CD4-positive, alpha-beta T cell (primary cell): ENCODE measurements at regions not wholly inside any gene's neighbourhood (a gene's known extent, or its start where the extent isn't known, plus 50 kb on each side); places are given as distances from the start of the nearest gene placed in this dataset.
A peak's percentile ranks its signal among the peaks of the same experiment; 100 is the strongest.

Experiments
- ATAC-seq: fragments of 200-7000 bp; cut with Tn5 transposase; one replicate; pipeline ENCODE4 v1.10.0; 2022; ENCODE audit warnings: mild to moderate bottlenecking; ENCODE audit not compliant: poor library complexity
- CTCF ChIA-PET: fragments of 350-600 bp; sonication (Branson Sonifier 250); formaldehyde crosslinking; loops from one replicate; lab custom pipeline; 2021; ENCODE audit warnings: antibody characterized with exemption, inconsistent platforms; lab: Charles Lee
- POLR2A ChIA-PET: fragments of 350-600 bp; sonication (Branson Sonifier 250); formaldehyde crosslinking; loops from one replicate; lab custom pipeline; 2021; ENCODE audit warnings: antibody characterized with exemption, inconsistent platforms; lab: Charles Lee
- DNase-seq, 14 experiments: peaks; one replicate each; pipeline ENCODE4 v3.0.0-alpha.2; 2013 to 2020; ENCODE audit warnings: mixed read lengths in 2 of 14
- H3K27ac ChIP-seq, 2 donors: one replicate each; pipeline versions ENCODE4 v1.5.1 to v1.7.0; 2013; ENCODE audit warnings: low read length in 2 of 2, low read depth in 1 of 2, mild to moderate bottlenecking in 1 of 2
- H3K27me3 ChIP-seq, 2 experiments: 1 replicate in 1 of 2; 2 replicates in 1 of 2; pipeline versions ENCODE4 v1.6.1 to v1.7.0; 2013; ENCODE audit warnings: low read length in 2 of 2, control low read depth in 1 of 2, mild to moderate bottlenecking in 1 of 2, moderate library complexity in 1 of 2; ENCODE audit not compliant: insufficient read depth in 2 of 2, control insufficient read depth in 1 of 2
- H3K36me3 ChIP-seq: one replicate; pipeline ENCODE4 v1.6.1; 2013; ENCODE audit warnings: low read length, control low read depth; ENCODE audit not compliant: insufficient read depth
- H3K4me1 ChIP-seq: one replicate; pipeline ENCODE4 v1.6.1; 2013; ENCODE audit warnings: low read length, control low read depth; ENCODE audit not compliant: insufficient read depth
- H3K4me3 ChIP-seq: one replicate; pipeline ENCODE4 v1.5.1; 2013; ENCODE audit warnings: mild to moderate bottlenecking, low read length, moderate library complexity
- H3K9me3 ChIP-seq, 2 experiments: 1 replicate in 1 of 2; 2 replicates in 1 of 2; pipeline versions ENCODE4 v1.6.1 to v1.7.0; 2013; ENCODE audit warnings: low read length in 2 of 2, mild to moderate bottlenecking in 2 of 2, control low read depth in 1 of 2, moderate library complexity in 1 of 2; ENCODE audit not compliant: control insufficient read depth in 1 of 2, insufficient read depth in 1 of 2
- H3K27ac Mint-ChIP-seq: one replicate; pipeline ENCODE4 v1.8.0; 2020; ENCODE audit warnings: mixed read lengths
- H3K27me3 Mint-ChIP-seq: one replicate; pipeline ENCODE4 v1.8.0; 2021; ENCODE audit warnings: mixed read lengths
- H3K36me3 Mint-ChIP-seq: one replicate; pipeline ENCODE4 v1.8.0; 2021; ENCODE audit warnings: low read depth, mixed read lengths
- H3K4me1 Mint-ChIP-seq: one replicate; pipeline ENCODE4 v1.8.0; 2021; ENCODE audit warnings: low read depth, mixed read lengths
- H3K4me3 Mint-ChIP-seq: one replicate; pipeline ENCODE4 v1.8.0; 2020; ENCODE audit warnings: mild to moderate bottlenecking, mixed read lengths
- H3K9me3 Mint-ChIP-seq: one replicate; pipeline ENCODE4 v1.8.0; 2020; ENCODE audit warnings: mixed read lengths
- CTCF ChIP-seq: fragments of 200-600 bp; IDR thresholded peaks from one replicate; pipeline ENCODE4 v1.8.0; 2022; ENCODE audit warnings: antibody characterized with exemption, mild to moderate bottlenecking
- intact Hi-C, 2 experiments: fragments of 100-400 bp; cut with DNase I in 1 of 2; cut with micrococcal nuclease in 1 of 2; formaldehyde crosslinking; loops; one replicate each; pipeline versions ENCODE4 v1.15.1 to v1.9.0; 2023 to 2025; cut with DNase I, micrococcal nuclease

DNA sequence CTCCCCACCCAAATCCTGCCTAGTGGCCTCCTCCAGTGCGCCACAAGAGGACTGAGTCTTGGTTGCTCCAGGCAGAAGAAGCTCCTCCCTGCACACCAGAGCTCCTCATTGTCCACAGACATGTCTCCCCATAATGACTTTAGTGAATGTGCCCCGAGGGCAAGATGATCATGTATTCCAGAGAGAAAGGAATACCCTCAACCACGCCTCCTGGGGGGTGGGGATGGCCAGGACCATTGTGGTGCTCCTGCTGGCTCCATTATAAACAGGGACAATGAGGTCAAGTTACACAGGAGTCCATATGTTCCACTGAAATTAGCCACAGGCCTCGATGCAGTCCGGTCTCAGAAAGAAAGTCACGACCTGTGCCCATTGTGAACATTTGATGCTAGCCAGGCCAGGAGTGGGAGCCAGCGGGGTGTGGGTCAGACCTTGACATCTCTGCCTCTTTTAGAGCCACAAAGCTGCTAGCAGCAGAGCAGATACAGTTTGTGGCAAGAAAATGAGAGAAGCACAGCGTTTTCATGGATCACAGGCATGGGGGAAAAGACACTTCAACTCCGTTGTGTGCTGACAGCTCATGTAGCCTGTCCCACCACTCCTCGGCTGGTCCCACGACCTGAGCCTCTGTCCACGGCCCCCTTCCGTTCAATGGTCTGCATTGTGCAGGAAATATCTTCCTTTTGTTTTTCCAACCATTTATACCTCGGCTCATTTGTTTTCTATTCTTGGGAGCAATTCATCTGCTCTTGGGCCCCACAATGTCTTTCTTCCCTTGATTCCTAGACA, 70.7 kb upstream of the FZD7 start:
- CTCF ChIA-PET, result no interaction called here
- no peaks in the 10 kb centered on the region for H3K9me3 Mint-ChIP-seq
- peaks cover 14% of the 10 kb centered on the region for H3K4me1 ChIP-seq
- no peaks in the 10 kb centered on the region for H3K4me1 Mint-ChIP-seq
- no peak overlapping the region for H3K27ac Mint-ChIP-seq
- ATAC-seq (no peak), DNase-seq (no peak)
- intact Hi-C loops, result no loop called here
- H3K27ac ChIP-seq, result no peak overlapping the region
- POLR2A ChIA-PET, result no interaction called here
- H3K36me3 ChIP-seq, result no peaks in the 10 kb centered on the region
- H3K4me3 ChIP-seq, result no peak overlapping the region
- H3K27me3 ChIP-seq, result no peaks in the 10 kb centered on the region
- TF ChIP-seq CTCF, result no peak
- no peaks in the 10 kb centered on the region for H3K36me3 Mint-ChIP-seq
- H3K9me3 ChIP-seq, result no peaks in the 10 kb centered on the region
- no peak overlapping the region for H3K4me3 Mint-ChIP-seq
- H3K27me3 Mint-ChIP-seq, result no peaks in the 10 kb centered on the region

- Mint-ChIP-seq H3K9me3 (no peaks in the 10 kb centered on the region), H3K27ac (no peak overlapping the region), H3K27me3 (no peaks in the 10 kb centered on the region), H3K36me3 (no peaks in the 10 kb centered on the region), H3K4me3 (no peak overlapping the region), H3K4me1 (no peaks in the 10 kb centered on the region)
- H3K36me3 ChIP-seq, result no peaks in the 10 kb centered on the region
- TF ChIP-seq CTCF, result no peak
- H3K4me3 ChIP-seq, result no peak overlapping the region
- no peak overlapping the region for H3K27ac ChIP-seq
- H3K27me3 ChIP-seq, result no peaks in the 10 kb centered on the region
- DNase-seq, result no peak
- peaks cover 14% of the 10 kb centered on the region for H3K4me1 ChIP-seq
- CTCF ChIA-PET, result no interaction called here
- H3K9me3 ChIP-seq, result no peaks in the 10 kb centered on the region
- POLR2A ChIA-PET, result no interaction called here
- intact Hi-C loops, result no loop called here
- no peak for ATAC-seq
Measured at GRCh38 chr2:201964011-201964410, 69.6 kb upstream of the FZD7 start.

DNA sequence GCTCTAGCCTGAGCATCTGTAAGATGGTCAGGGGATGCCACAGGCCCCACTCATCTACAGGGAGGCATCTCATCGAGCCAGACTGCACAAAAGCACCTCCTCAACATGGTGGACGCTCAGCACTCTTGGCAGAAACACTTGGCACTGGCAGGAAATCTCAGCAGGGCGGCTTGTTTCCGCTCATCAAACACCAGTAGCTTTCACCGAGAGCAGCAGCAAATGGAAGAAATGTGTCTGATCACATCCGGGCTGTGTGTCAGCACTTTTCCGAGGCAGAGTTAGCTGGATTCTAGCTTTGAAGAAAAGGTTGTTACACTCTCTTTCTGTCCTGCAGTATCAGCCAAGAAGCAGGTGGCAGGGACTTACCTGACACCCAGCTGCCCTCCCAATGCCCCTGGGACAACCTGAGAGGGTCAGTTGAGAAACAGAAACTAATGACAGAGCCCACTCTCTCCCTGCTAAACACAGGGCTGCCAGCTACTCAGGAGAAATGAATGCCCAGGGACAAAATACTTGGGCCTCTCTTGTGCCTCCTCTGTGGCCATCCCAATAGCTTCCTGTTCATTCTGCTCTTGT, 68.9 kb upstream of the FZD7 start:
- H3K4me1 ChIP-seq, result peaks cover 14% of the 10 kb centered on the region
- Mint-ChIP-seq H3K4me1 (no peaks in the 10 kb centered on the region), H3K9me3 (no peaks in the 10 kb centered on the region), H3K4me3 (no peak overlapping the region), H3K36me3 (no peaks in the 10 kb centered on the region), H3K27ac (no peak overlapping the region), H3K27me3 (no peaks in the 10 kb centered on the region)
- ChIA-PET POLR2A (no interaction called here), CTCF (no interaction called here)
- no peaks in the 10 kb centered on the region for H3K27me3 ChIP-seq
- no peak overlapping the region for H3K4me3 ChIP-seq
- ATAC-seq (peak; percentile 90), DNase-seq (peak in 11 of 14 experiments; percentile 3 to 71 (median 15))
- intact Hi-C loops, result no loop called here
- no peaks in the 10 kb centered on the region for H3K36me3 ChIP-seq
- H3K27ac ChIP-seq, result peak overlapping the region in 1 of 2 donors; percentile 29
- H3K9me3 ChIP-seq, result no peaks in the 10 kb centered on the region
- no peak for TF ChIP-seq CTCF
